WTC11 (cell line): ENCODE measurements at regions not wholly inside any gene's neighbourhood (a gene's known extent, or its start where the extent isn't known, plus 50 kb on each side); places are given as distances from the start of the nearest gene placed in this dataset.

Experiments
- ATAC-seq: fragments of 200-7000 bp; cut with Tn5 transposase; 2 replicates; pipeline ENCODE4 v1.10.0; 2021; ENCODE audit warnings: mild to moderate bottlenecking, moderate library complexity
- CTCF ChIA-PET: fragments of 300-600 bp; sonication (Branson Sonifier 250); formaldehyde crosslinking; loops from one replicate; lab custom pipeline; 2021; ENCODE audit warnings: antibody characterized with exemption; lab: Charles Lee
- POLR2A ChIA-PET: fragments of 350-600 bp; sonication (Branson Sonifier 250); formaldehyde crosslinking; loops from one replicate; lab custom pipeline; 2021; ENCODE audit warnings: antibody characterized with exemption; lab: Charles Lee
- DNase-seq: peaks from one replicate; pipeline ENCODE4 v3.0.0; 2021; ENCODE audit warnings: low spot score
- H3K27ac Mint-ChIP-seq: 2 replicates; pipeline ENCODE4 v1.8.0; 2021; ENCODE audit warnings: mixed read lengths
- H3K27me3 Mint-ChIP-seq: 2 replicates; pipeline ENCODE4 v1.8.0; 2021; ENCODE audit warnings: low read depth, mild to moderate bottlenecking, moderate library complexity, mixed read lengths
- H3K36me3 Mint-ChIP-seq: 2 replicates; pipeline ENCODE4 v1.8.0; 2021; ENCODE audit warnings: mixed read lengths
- H3K4me1 Mint-ChIP-seq: 2 replicates; pipeline ENCODE4 v1.8.0; 2022; ENCODE audit warnings: mixed read lengths
- H3K4me3 Mint-ChIP-seq: 2 replicates; pipeline ENCODE4 v1.8.0; 2021; ENCODE audit warnings: mild to moderate bottlenecking, moderate library complexity, mixed read lengths
- H3K9me3 Mint-ChIP-seq: 2 replicates; pipeline ENCODE4 v1.8.0; 2021; ENCODE audit warnings: mixed read lengths
- ATF1 ChIP-seq: sonication (generic); formaldehyde crosslinking; IDR thresholded peaks from 2 replicates; pipeline ENCODE4 v1.8.1; 2023; ENCODE audit warnings: mild to moderate bottlenecking, moderate library complexity, missing genetic modification reagents
- ATF6 ChIP-seq: sonication (generic); formaldehyde crosslinking; IDR thresholded peaks from 2 replicates; pipeline ENCODE4 v1.8.1; 2023; ENCODE audit warnings: mild to moderate bottlenecking, missing genetic modification reagents
- CREB1 ChIP-seq: sonication (generic); formaldehyde crosslinking; IDR thresholded peaks from 2 replicates; pipeline ENCODE4 v1.8.0; 2023; ENCODE audit warnings: mild to moderate bottlenecking, missing genetic modification reagents
- ETV6 ChIP-seq: sonication (generic); formaldehyde crosslinking; IDR thresholded peaks from 2 replicates; pipeline ENCODE4 v1.8.1; 2022; ENCODE audit warnings: mild to moderate bottlenecking, missing genetic modification reagents
- FOXP4 ChIP-seq: sonication (generic); formaldehyde crosslinking; IDR thresholded peaks from 2 replicates; pipeline ENCODE4 v1.8.0; 2022; ENCODE audit warnings: mild to moderate bottlenecking, missing genetic modification reagents
- KAT7 ChIP-seq: sonication (generic); formaldehyde crosslinking; IDR thresholded peaks from 2 replicates; pipeline ENCODE4 v1.8.1; 2023; ENCODE audit warnings: missing genetic modification reagents, mild to moderate bottlenecking, borderline replicate concordance
- SMAD3 ChIP-seq: sonication (generic); formaldehyde crosslinking; IDR thresholded peaks from 2 replicates; pipeline ENCODE4 v1.8.0; 2022; ENCODE audit warnings: missing genetic modification reagents, mild to moderate bottlenecking, borderline replicate concordance
- TCF7 ChIP-seq: sonication (generic); formaldehyde crosslinking; IDR thresholded peaks from 2 replicates; pipeline ENCODE4 v1.8.0; 2022; ENCODE audit warnings: mild to moderate bottlenecking, low read depth, missing genetic modification reagents, moderate library complexity
- TEAD4 ChIP-seq: sonication (generic); formaldehyde crosslinking; IDR thresholded peaks from 2 replicates; pipeline ENCODE4 v1.8.0; 2022; ENCODE audit warnings: mild to moderate bottlenecking, missing genetic modification reagents
- ZNF423 ChIP-seq: fragments of 250-450 bp; sonication (Bioruptor Pico); IDR thresholded peaks from 2 replicates; pipeline ENCODE4 v2.1.2; 2022; ENCODE audit warnings: mild to moderate bottlenecking, moderate library complexity
- ZNF532 ChIP-seq: fragments of 250-450 bp; sonication (Bioruptor Pico); IDR thresholded peaks from 2 replicates; pipeline ENCODE4 v1.9.0; 2021; ENCODE audit warnings: mild to moderate bottlenecking, borderline replicate concordance
- TF ChIP-seq, protein P1 (sequence below): sonication (generic); formaldehyde crosslinking; IDR thresholded peaks from 2 replicates; pipeline ENCODE4 v1.8.0; 2023; ENCODE audit warnings: missing genetic modification reagents, mild to moderate bottlenecking, borderline replicate concordance
- TF ChIP-seq, protein P2 (sequence below): sonication (generic); formaldehyde crosslinking; IDR thresholded peaks from 2 replicates; pipeline ENCODE4 v1.8.0; 2023; ENCODE audit warnings: missing genetic modification reagents
- TF ChIP-seq, protein P3 (sequence below): sonication (generic); formaldehyde crosslinking; IDR thresholded peaks from 2 replicates; pipeline ENCODE4 v1.8.1; 2023; ENCODE audit warnings: mild to moderate bottlenecking, missing genetic modification reagents, moderate library complexity

GRCh38 chr4:19944806-19945205 lies 306.9 kb upstream of the SLIT2 start:
- DNase-seq: no peak
- H3K4me3 Mint-ChIP-seq: no peak overlapping the region
- H3K27ac Mint-ChIP-seq: no peak overlapping the region
- no peaks in the 10 kb centered on the region for H3K27me3 Mint-ChIP-seq
- peaks cover 5% of the 10 kb centered on the region; the same call in 1 of the 2 replicates for H3K9me3 Mint-ChIP-seq
- H3K36me3 Mint-ChIP-seq: no peaks in the 10 kb centered on the region; the same call in 1 of the 2 replicates
- CTCF ChIA-PET: no interaction called here
- TF ChIP-seq, protein P1, sequence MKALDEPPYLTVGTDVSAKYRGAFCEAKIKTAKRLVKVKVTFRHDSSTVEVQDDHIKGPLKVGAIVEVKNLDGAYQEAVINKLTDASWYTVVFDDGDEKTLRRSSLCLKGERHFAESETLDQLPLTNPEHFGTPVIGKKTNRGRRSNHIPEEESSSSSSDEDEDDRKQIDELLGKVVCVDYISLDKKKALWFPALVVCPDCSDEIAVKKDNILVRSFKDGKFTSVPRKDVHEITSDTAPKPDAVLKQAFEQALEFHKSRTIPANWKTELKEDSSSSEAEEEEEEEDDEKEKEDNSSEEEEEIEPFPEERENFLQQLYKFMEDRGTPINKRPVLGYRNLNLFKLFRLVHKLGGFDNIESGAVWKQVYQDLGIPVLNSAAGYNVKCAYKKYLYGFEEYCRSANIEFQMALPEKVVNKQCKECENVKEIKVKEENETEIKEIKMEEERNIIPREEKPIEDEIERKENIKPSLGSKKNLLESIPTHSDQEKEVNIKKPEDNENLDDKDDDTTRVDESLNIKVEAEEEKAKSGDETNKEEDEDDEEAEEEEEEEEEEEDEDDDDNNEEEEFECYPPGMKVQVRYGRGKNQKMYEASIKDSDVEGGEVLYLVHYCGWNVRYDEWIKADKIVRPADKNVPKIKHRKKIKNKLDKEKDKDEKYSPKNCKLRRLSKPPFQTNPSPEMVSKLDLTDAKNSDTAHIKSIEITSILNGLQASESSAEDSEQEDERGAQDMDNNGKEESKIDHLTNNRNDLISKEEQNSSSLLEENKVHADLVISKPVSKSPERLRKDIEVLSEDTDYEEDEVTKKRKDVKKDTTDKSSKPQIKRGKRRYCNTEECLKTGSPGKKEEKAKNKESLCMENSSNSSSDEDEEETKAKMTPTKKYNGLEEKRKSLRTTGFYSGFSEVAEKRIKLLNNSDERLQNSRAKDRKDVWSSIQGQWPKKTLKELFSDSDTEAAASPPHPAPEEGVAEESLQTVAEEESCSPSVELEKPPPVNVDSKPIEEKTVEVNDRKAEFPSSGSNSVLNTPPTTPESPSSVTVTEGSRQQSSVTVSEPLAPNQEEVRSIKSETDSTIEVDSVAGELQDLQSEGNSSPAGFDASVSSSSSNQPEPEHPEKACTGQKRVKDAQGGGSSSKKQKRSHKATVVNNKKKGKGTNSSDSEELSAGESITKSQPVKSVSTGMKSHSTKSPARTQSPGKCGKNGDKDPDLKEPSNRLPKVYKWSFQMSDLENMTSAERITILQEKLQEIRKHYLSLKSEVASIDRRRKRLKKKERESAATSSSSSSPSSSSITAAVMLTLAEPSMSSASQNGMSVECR (CRISPR knock-in tag): no peak
- TF ChIP-seq, protein P2, sequence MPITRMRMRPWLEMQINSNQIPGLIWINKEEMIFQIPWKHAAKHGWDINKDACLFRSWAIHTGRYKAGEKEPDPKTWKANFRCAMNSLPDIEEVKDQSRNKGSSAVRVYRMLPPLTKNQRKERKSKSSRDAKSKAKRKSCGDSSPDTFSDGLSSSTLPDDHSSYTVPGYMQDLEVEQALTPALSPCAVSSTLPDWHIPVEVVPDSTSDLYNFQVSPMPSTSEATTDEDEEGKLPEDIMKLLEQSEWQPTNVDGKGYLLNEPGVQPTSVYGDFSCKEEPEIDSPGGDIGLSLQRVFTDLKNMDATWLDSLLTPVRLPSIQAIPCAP: no peak
- TF ChIP-seq, all 79 proteins: peak for 0
- POLR2A ChIA-PET: interaction anchor here (0.6 kb wide), 1 partner anchor 1507 kb away, joined by 3 read pairs; no protein-coding TSS in a partner anchor
- peaks cover 20% of the 10 kb centered on the region for H3K4me1 Mint-ChIP-seq
- peak; percentile 86 for ATAC-seq

- TF ChIP-seq FOXP4 (CRISPR knock-in tag): no peak
- no peak for TF ChIP-seq ATF1 (CRISPR knock-in tag)
- TF ChIP-seq TEAD4 (CRISPR knock-in tag): no peak
- no peak for TF ChIP-seq TCF7 (CRISPR knock-in tag)
- TF ChIP-seq, protein P3, sequence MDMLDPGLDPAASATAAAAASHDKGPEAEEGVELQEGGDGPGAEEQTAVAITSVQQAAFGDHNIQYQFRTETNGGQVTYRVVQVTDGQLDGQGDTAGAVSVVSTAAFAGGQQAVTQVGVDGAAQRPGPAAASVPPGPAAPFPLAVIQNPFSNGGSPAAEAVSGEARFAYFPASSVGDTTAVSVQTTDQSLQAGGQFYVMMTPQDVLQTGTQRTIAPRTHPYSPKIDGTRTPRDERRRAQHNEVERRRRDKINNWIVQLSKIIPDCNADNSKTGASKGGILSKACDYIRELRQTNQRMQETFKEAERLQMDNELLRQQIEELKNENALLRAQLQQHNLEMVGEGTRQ: no peak
- TF ChIP-seq KAT7 (CRISPR knock-in tag): no peak
- no peak for TF ChIP-seq ETV6 (CRISPR knock-in tag)
- no peak for TF ChIP-seq SMAD3 (CRISPR knock-in tag)
- TF ChIP-seq, all 79 proteins: peak for 0
- Mint-ChIP-seq H3K9me3 (peaks cover 5% of the 10 kb centered on the region; the same call in 1 of the 2 replicates), H3K36me3 (no peaks in the 10 kb centered on the region; the same call in 1 of the 2 replicates), H3K27ac (no peak overlapping the region), H3K4me1 (peaks cover 20% of the 10 kb centered on the region), H3K27me3 (no peaks in the 10 kb centered on the region), H3K4me3 (no peak overlapping the region)
- DNase-seq (no peak), ATAC-seq (no peak)
- POLR2A ChIA-PET: no interaction called here
- CTCF ChIA-PET: no interaction called here
Observed at GRCh38 chr4:19944251-19944650, 307.5 kb upstream of the SLIT2 start.

DNA sequence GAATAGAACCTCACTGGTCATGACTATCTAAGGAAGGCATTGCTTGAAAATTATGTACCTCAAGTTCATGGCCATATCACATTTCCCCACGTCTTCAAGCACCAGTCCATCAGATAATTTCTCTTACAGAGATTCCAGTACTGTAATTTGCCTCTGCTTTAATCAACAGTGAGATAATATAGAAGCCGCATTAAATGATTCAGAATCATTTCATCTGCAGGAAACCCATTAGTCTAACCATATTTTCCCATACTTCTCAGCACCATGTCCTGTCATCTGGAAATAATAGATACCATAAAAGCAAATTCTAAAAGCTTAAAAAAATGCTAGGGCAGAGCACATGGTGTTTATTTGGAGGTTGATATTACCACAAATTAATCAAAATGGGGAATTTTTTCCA lies 310.3 kb upstream of the SLIT2 start:
- Mint-ChIP-seq H3K36me3 (no peaks in the 10 kb centered on the region), H3K4me3 (no peak overlapping the region), H3K4me1 (peaks cover 20% of the 10 kb centered on the region)
- TF ChIP-seq ATF6 (CRISPR knock-in tag) (no peak), ZNF423 (CRISPR knock-in tag) (no peak), TCF7 (CRISPR knock-in tag) (no peak), ZNF532 (CRISPR knock-in tag) (no peak), CREB1 (CRISPR knock-in tag) (no peak)
- TF ChIP-seq, protein P3: no peak

More for the DNA sequence above, 310.3 kb upstream of the SLIT2 start:
- ATAC-seq (no peak), DNase-seq (no peak)
- Mint-ChIP-seq H3K9me3 (peaks cover 5% of the 10 kb centered on the region; the same call in 1 of the 2 replicates), H3K27me3 (no peaks in the 10 kb centered on the region), H3K27ac (no peak overlapping the region)
- ChIA-PET POLR2A (no interaction called here), CTCF (no interaction called here)
